ENCODE measurements at regions not wholly inside any gene's neighbourhood (a gene's known extent, or its start where the extent isn't known, plus 50 kb on each side); places are given as distances from the start of the nearest gene placed in this dataset.

DNA sequence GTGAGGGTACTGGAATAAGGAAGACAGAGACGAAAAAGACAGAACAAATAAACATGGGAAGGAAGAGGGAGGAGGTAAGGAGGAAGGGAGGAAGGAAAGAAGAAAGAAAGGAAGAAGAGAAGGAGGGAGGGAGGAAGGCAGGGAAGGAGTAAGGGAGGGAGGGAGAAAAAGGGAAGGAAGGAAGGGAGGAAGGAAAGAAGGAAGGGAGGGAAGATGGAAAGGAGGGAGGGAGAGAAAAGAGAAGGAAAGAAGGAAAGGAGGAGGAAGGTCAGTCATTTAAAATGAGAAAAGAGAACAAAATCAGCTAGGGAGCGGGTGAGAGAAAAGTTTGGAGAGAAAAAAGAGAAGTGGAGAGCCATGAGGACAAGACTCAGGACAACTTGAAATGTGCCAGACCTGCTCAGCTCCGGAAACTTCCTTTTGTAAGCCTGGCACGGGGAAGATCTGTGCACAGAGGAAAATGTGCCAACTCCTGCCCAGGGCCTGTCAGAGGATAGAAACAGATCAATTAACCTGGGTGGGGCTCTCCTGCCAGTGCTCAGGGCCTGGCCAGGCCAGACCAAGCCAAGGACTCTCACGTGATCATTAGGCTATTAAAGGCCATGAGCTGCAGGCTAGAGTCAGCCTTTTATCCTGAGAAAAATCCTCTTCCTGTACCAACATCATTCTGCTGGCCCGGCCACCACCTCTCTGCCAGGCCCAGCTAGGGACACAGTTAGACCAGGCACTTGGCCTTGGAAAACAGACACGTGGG lies 50.1 kb upstream of the BCL6 start:
- Histone ChIP-seq H3K4me3 (ENCODE audit: low read depth, low read length) (no peak overlapping the region), H3K27me3 (ENCODE audit: control insufficient read depth, insufficient read depth, low read length) (no peaks in the 10 kb centered on the region), H3K36me3 (ENCODE audit: control insufficient read depth, insufficient read depth, low read length) (no peaks in the 10 kb centered on the region)
- DNase-seq (ENCODE audit: low read depth) (no peak), FAIRE-seq (no peak)
- TF ChIP-seq CTCF (IDR thresholded peaks at IDR 0.05; ENCODE audit: insufficient read depth, low read length, severe bottlenecking) = no peak

GRCh38 chr3:187798126-187798525 lies 52.9 kb upstream of the BCL6 start:
- Histone ChIP-seq H3K27me3 (ENCODE audit: control insufficient read depth, insufficient read depth, low read length) (no peaks in the 10 kb centered on the region), H3K4me3 (ENCODE audit: low read depth, low read length) (no peak overlapping the region), H3K36me3 (ENCODE audit: control insufficient read depth, insufficient read depth, low read length) (no peaks in the 10 kb centered on the region)
- TF ChIP-seq CTCF (IDR thresholded peaks at IDR 0.05; ENCODE audit: insufficient read depth, low read length, severe bottlenecking) = no peak
- no peak for FAIRE-seq
- DNase-seq (ENCODE audit: low read depth) = no peak

GRCh38 chr3:187798531-187799530 lies 53.6 kb upstream of the BCL6 start:
- FAIRE-seq = no peak
- Histone ChIP-seq H3K27me3 (ENCODE audit: control insufficient read depth, insufficient read depth, low read length) (no peaks in the 10 kb centered on the region), H3K36me3 (ENCODE audit: control insufficient read depth, insufficient read depth, low read length) (no peaks in the 10 kb centered on the region), H3K4me3 (ENCODE audit: low read depth, low read length) (no peak overlapping the region)
- no peak for TF ChIP-seq CTCF (IDR thresholded peaks at IDR 0.05; ENCODE audit: insufficient read depth, low read length, severe bottlenecking)
- DNase-seq (ENCODE audit: low read depth) = no peak

GRCh38 chr3:187799942-187800641 lies 54.8 kb upstream of the BCL6 start:
- Histone ChIP-seq H3K36me3 (ENCODE audit: control insufficient read depth, insufficient read depth, low read length) (no peaks in the 10 kb centered on the region), H3K27me3 (ENCODE audit: control insufficient read depth, insufficient read depth, low read length) (no peaks in the 10 kb centered on the region), H3K4me3 (ENCODE audit: low read depth, low read length) (no peak overlapping the region)
- no peak for TF ChIP-seq CTCF (IDR thresholded peaks at IDR 0.05; ENCODE audit: insufficient read depth, low read length, severe bottlenecking)
- DNase-seq (ENCODE audit: low read depth) (peak; percentile 41), FAIRE-seq (no peak)

- FAIRE-seq (no peak), DNase-seq (ENCODE audit: low read depth) (no peak)
- TF ChIP-seq CTCF (IDR thresholded peaks at IDR 0.05; ENCODE audit: insufficient read depth, low read length, severe bottlenecking) = no peak
- no peaks in the 10 kb centered on the region for H3K27me3 ChIP-seq (ENCODE audit: control insufficient read depth, insufficient read depth, low read length)
- H3K36me3 ChIP-seq (ENCODE audit: control insufficient read depth, insufficient read depth, low read length) = no peaks in the 10 kb centered on the region
- no peak overlapping the region for H3K4me3 ChIP-seq (ENCODE audit: low read depth, low read length)
Observed at GRCh38 chr3:187801152-187801551, 55.9 kb upstream of the BCL6 start.
